COLO829 (cell line): ENCODE measurements at regions not wholly inside any gene's neighbourhood (a gene's known extent, or its start where the extent isn't known, plus 50 kb on each side); places are given as distances from the start of the nearest gene placed in this dataset.
A peak's percentile ranks its signal among the peaks of the same experiment; 100 is the strongest.
"Not testable (repeated sequence)": the region's sequence is repeated elsewhere in the genome, so short reads cannot be mapped to it uniquely, and the experiment has no call there.

Source experiments
- DNase-seq: peaks from one replicate; pipeline ENCODE4 v3.0.0; 2012; ENCODE audit warnings: low spot score

DNA sequence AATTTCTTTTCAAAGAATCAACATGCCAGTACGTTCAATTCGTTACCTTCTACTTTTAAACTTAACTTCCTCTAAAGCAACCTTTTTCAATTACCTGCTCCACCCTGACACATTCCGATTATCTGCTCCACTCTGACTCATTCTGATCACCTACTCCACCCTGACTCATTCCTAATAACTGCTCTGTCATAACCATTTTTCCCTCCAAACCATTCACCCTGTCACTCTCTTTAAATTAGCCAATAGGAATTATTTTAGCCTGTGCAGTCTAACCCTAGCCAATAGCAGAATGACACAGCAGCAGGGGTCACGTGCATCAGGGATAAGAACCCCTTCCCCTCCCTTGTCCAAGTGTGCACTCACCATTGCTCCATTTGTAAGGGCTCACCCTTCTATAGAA lies 557.4 kb upstream of the EYS start:
- DNase-seq, result no peak

DNA sequence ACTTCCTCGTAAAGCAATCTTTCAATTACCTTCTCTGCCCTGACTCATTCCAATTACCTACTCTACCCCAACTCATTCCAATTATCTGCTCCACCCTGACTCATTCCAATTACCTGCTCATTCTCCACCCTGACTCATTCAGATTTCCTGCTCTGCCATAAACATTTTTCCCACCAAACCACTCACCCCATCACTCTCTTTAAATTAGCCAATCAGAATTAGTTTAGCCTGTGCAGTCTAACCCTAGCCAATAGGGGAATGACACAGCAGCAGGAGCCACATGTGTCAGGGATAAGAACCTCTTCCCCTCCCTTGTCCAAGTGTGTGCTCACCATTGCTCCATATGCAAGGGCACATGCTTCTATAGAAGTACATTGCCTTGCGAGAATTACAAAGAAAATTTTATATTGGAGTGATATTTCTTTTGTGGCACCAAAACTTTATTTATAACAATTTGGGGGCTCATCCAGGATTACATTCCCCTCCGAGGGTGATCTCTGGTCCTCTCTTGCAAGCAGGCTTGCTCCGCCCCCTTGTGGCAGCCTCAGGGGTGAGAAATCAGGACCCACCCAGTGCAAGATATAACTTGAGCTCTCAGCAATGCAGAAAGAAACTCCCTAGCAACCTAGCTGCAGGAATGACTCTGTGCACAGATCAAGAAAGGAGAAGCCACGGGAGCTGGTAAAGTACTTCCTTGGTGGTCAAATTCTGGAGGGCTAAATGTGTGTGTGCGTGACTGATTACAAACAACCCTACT lies 551.9 kb upstream of the EYS start:
- not testable (repeated sequence) for DNase-seq

DNA sequence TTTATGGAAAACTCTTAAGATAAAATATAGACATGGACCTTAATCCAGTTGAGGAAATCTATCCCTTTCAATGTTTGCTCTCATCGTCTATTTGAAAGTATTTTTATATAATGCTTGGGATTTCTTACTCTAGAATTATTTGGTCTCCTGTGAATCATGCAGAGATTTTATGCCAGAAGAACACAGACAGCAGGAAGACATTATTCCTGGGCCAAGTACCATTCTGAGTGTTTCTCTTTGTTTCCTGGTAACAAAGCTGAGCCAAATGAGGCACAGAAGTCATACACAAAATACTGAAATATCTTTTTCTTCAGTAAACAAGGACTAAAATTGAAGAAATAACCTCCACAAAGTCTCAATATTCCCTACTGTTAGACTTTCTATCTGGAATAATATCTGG lies 538.2 kb upstream of the EYS start:
- no peak for DNase-seq

- no peak for DNase-seq
These were observed 531.8 kb upstream of the EYS start for GRCh38 chr6:66238851-66239250.

- DNase-seq, result no peak
These were observed 525.9 kb upstream of the EYS start for GRCh38 chr6:66232890-66233289.

DNA sequence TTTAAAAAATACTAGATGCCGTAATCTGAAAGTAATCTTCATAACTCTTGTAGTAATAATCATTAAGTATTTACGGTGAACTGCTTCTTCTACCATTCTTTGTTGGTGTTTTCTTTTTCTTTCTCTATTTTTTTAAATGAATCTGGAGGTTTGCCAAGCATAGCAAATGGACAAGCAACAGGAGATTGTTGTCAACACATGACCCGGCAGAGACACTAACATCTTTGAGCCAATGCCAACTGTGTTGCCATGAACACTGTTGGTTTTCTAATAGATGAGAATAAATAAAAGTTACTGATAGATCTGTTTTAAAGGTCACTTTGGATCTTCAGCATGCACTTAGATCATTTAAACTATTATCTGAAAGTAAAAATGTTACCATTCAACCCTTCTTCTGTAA lies 523.6 kb upstream of the EYS start:
- DNase-seq, result peak; percentile 8

- peak; percentile 28 for DNase-seq
These were observed 519.1 kb upstream of the EYS start for GRCh38 chr6:66226109-66226508.

GRCh38 chr6:66210964-66211363 lies 503.9 kb upstream of the EYS start:
- DNase-seq, result no peak

DNA sequence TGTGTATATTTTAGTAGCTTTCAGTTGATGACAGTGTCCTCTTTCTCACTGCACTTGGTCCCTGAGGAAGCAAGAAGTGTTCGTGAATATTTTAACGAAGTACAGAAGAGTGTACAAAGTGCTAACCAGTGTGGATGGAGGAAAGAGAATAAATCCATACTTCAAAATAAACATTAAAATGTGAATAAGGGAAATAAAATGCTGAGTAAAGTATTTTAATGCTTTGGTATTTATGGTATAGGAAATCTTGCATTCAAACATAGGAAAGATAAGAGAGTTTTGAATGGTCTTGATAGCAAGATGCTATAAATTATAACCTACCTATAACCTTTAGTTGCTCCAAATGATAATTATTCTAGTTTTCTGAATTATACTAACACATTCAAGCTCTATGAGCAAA lies 493.4 kb upstream of the EYS start:
- no peak for DNase-seq

DNA sequence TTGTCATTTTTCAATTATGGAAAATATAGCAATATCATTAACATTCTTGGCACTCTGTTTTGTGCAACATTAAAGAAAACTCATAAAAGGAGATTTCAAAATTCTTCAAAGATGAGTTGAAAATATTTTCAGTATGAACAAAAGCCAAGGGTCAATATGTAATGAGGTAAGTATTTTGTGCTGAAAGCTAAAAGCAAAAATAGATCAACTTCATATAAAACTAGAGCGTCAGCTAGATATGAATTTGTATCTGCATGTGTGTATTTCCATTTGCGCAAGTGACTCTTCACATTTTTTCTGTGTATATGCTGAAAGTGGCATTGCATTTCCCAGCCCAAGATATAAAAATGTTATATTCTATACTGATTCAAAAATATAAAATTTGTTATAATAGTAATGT lies 492.1 kb upstream of the EYS start:
- DNase-seq, result no peak

DNA sequence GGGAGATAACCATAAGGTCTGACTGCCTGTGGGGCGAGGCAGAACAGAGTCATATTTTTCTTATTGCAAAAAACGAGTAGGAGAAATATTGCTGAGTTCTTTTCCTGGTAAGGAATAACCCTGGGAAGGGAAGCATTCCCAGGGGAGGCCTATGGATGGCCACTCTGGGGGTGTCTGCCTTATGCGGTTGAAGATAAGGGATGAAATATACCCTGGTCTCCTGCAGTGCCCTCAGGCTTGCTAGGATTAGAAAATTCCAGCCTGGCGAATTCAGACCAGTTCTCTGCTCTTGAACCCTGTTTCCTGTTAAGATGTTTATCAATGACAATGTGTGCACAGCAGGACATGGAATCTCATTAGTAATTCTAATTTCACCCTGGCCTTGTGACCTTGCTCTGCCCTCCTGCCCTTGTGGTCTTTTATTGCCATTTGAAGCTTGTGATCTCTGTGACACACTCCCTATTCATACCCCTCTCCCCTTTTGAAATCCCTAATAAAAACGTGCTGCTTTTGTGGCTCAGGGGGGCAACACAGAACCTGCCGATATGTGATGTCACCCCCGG lies 491.1 kb upstream of the EYS start:
- DNase-seq, result no peak

- no peak for DNase-seq
These were observed 483.8 kb upstream of the EYS start for GRCh38 chr6:66190858-66191257.

DNA sequence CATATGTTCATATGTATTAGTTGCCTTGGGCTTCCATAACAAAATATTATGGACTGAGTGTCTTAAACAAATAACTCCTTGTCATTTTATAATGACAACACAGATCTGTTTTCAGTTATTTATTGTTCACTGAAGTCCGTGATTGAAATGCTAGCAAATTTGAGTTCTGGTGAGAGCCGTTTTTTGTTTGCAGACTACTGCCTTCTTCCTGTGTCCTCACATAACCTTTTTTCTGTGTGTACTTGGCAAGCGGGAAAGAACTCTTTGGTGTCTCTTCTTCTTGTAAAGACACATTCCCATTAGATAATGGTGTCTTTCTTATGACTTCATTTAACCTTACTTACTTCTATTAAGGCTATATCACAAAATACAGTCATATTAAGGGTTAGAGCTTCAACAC lies 482.9 kb upstream of the EYS start:
- no peak for DNase-seq

DNA sequence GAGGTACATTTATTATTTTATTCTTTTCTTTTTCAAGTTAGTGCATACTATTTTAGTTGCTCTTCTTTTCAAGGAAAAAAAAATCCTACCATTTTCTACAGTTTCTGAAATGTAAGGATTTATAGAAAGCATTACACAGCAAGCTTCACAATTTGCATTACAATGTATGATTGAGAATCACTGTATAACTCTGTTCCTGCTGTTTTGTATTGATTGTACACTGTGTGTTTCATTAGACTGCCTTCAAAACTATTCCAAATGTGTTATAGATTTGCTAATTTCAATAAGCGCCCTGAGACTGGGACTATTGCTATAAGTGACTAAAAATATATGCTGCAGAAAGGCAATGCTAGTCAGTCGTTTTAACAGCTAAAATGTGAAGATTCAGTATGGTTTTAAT lies 479.7 kb upstream of the EYS start:
- no peak for DNase-seq

DNA sequence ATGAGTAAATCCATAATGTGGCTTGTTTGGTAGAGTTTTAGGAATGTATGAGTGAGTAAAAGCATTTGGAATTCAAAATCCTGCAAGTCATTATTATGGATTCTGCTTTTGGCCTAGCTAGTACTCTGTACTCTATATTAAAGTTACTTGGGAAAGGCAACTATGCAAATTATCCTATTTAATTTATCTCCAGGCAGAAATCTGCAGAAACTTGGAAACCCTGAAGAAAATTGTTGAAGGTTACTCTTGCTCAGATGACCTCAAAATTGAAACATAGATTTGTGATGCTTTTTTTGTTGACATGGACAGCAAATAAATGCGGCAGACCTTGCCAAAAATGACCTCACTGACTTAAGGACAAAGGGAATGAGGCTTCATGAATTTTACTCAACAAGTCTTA lies 477.1 kb upstream of the EYS start:
- DNase-seq, result no peak

- no peak for DNase-seq
These were observed 472.3 kb upstream of the EYS start for GRCh38 chr6:66179361-66179760.

- no peak for DNase-seq
These were observed 466.6 kb upstream of the EYS start for GRCh38 chr6:66173587-66173986.

DNA sequence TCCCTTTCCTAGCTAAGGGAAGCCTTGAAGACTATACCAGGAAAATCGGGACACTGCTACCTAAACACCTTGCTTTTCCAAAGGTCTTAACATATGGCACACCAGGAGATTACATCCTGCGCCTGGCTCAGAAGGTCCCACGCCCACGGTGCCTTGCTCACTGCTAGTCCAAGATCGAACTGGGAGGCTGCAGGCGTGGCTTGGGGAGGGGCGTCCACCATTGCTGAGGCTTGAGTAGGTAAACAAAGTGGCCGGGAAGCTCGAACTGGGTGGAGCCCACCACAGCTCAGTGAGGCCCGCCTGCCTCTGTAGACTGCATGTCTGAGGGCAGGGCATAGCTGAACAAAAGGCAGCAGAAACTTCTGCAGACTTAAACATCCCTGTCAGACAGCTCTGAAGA lies 459.7 kb upstream of the EYS start:
- not testable (repeated sequence) for DNase-seq

DNA sequence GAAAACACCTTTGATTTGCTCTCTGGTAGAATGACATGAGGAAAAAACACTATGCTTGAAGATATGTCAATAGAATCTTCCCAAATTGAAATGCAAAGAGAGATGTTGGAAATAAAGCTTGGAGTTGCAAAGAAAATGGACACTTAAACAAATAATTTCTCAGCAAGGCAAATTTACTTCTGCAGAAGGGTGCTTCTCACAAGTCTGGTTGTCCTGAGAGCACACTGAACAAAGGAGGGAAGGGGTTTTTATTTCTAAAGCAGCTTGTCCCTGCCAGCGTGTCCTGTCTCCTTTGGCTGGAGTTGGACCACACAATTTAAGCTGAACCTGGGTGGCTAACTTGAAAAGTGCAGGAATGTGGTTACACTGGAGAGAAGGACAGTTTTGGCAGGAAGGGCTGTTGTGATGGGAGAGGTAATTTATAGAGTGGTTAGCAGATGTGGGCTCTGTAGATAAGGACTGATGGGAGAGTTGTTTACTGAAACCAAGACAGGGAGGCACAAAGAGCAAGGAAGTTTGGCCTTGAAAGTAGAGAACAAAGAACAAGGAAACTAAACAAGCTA lies 454.6 kb upstream of the EYS start:
- no peak for DNase-seq

- no peak for DNase-seq
These were observed 452.9 kb upstream of the EYS start for GRCh38 chr6:66159937-66160336.

GRCh38 chr6:66153247-66153646 lies 446.2 kb upstream of the EYS start:
- no peak for DNase-seq

DNA sequence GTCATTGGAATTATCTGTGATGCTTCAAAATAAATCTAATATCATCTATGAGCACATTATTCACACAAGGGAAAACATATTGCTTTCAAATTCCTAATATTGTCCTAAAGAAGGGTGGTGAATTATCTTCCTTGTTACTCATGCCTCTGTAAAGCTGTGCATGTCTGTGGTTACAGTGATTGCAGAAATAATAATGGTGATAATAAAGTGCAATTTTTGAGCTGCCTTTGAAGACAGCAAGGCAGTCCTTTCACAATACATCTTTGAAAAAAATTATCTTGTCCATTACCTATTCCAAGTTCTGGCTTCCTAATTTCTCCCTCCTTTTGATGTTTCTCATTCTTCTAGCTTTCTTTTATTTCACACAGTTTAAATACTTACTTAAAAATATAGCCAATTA lies 442.1 kb upstream of the EYS start:
- no peak for DNase-seq

- DNase-seq, result no peak
These were observed 438.8 kb upstream of the EYS start for GRCh38 chr6:66145867-66146266.

- DNase-seq, result peak; percentile 58
These were observed 427.0 kb upstream of the EYS start for GRCh38 chr6:66134021-66134420.
